Lung (tissue), 11 donors: ENCODE measurements at regions not wholly inside any gene's neighbourhood (a gene's known extent, or its start where the extent isn't known, plus 50 kb on each side); places are given as distances from the start of the nearest gene placed in this dataset.

Source experiments
- ATAC-seq: fragments of 200-7000 bp; cut with Tn5 transposase; one replicate; pipeline ENCODE4 v1.9.1; 2020; ENCODE audit warnings: moderate number of reproducible peaks; ENCODE audit not compliant: insufficient read depth, low FRiP score
- DNase-seq, 3 donors: peaks; one replicate each; pipeline ENCODE4 v3.0.0-alpha.2; 2013 to 2017
- H3K27ac ChIP-seq, 2 donors: one replicate each; pipeline ENCODE4 v1.5.1; 2013; ENCODE audit warnings: mild to moderate bottlenecking in 2 of 2, moderate library complexity in 2 of 2, control low read depth in 1 of 2, inconsistent platforms in 1 of 2, low read depth in 1 of 2, low read length in 1 of 2
- H3K27me3 ChIP-seq, 3 donors: one replicate each; pipeline ENCODE4 v1.5.1; 2013; ENCODE audit warnings: low read length in 2 of 3; ENCODE audit not compliant: control insufficient read depth in 3 of 3, insufficient read depth in 3 of 3
- H3K36me3 ChIP-seq, 4 donors: one replicate each; pipeline ENCODE4 v1.5.1; 2013; ENCODE audit warnings: low read length in 4 of 4, mild to moderate bottlenecking in 1 of 4, moderate library complexity in 1 of 4; ENCODE audit not compliant: control insufficient read depth in 4 of 4, insufficient read depth in 4 of 4
- H3K4me1 ChIP-seq, 5 donors: one replicate each; pipeline ENCODE4 v1.5.1; 2013; ENCODE audit warnings: low read length in 5 of 5, mild to moderate bottlenecking in 2 of 5, moderate library complexity in 1 of 5; ENCODE audit not compliant: control insufficient read depth in 5 of 5, insufficient read depth in 5 of 5
- H3K4me3 ChIP-seq: one replicate; pipeline ENCODE4 v1.5.1; 2013; ENCODE audit warnings: mild to moderate bottlenecking, control low read depth, moderate library complexity
- H3K9ac ChIP-seq, 2 donors: one replicate each; pipeline ENCODE4 v1.5.1; 2013; ENCODE audit warnings: low read length in 2 of 2, control low read depth in 1 of 2; ENCODE audit not compliant: insufficient read depth in 1 of 2
- H3K9me3 ChIP-seq, 4 donors: one replicate each; pipeline ENCODE4 v1.5.1; 2013; ENCODE audit warnings: low read length in 3 of 4, mild to moderate bottlenecking in 1 of 4, moderate library complexity in 1 of 4; ENCODE audit not compliant: control insufficient read depth in 4 of 4, insufficient read depth in 3 of 4
- CTCF ChIP-seq: IDR thresholded peaks from 2 replicates; pipeline ENCODE4 v1.5.1; 2012; ENCODE audit warnings: mild to moderate bottlenecking; ENCODE audit errors: control extremely low read depth, extremely low read depth
- WGBS, 2 donors: extraction: QIAGEN DNeasy Blood & Tissue Kit; methylation state at CpG; one replicate each; pipeline ENCODE4 v1.1.7; 2013; 5-methylcytosine and 5-hydroxymethylcytosine counted together
- donor health status: control.
- donor health status: control.
- donor health status: Bipolar disorder and iron deficiency.
- donor health status: healthy.
- donor health status: DM: yes; HTN: yes; CAD: no.

GRCh38 chr2:2892892-2893291, 484.7 kb downstream of the EIPR1 start:
- Histone ChIP-seq H3K27ac (no peak overlapping the region), H3K4me3 (no peak overlapping the region), H3K9ac (no peak overlapping the region), H3K9me3 (no peaks in the 10 kb centered on the region), H3K4me1 (no peaks in the 10 kb centered on the region), H3K27me3 (no peaks in the 10 kb centered on the region), H3K36me3 (no peaks in the 10 kb centered on the region)
- no peak for DNase-seq
- 92 to 94% methylated on average over 7 of the region's 7 CpGs for WGBS, 2 donors
- no peak for ATAC-seq
- TF ChIP-seq CTCF, result no peak

- TF ChIP-seq CTCF, result no peak
- no peak overlapping the region for H3K4me3 ChIP-seq
- no peak overlapping the region for H3K9ac ChIP-seq
- DNase-seq (no peak), ATAC-seq (no peak)
- H3K27ac ChIP-seq, result no peak overlapping the region
- H3K9me3 ChIP-seq, result no peaks in the 10 kb centered on the region
- H3K27me3 ChIP-seq, result peaks cover 0 to 2% (median 0%) of the 10 kb centered on the region in 3 donors
- no peaks in the 10 kb centered on the region for H3K36me3 ChIP-seq
- no peaks in the 10 kb centered on the region for H3K4me1 ChIP-seq
- 86 to 96% methylated on average over 10 of the region's 10 CpGs for WGBS, 2 donors
Observed at GRCh38 chr2:2892378-2892777, 485.2 kb downstream of the EIPR1 start.

- no peak for ATAC-seq
- DNase-seq, result no peak
Observed at GRCh38 chr2:2890901-2891300, 486.7 kb downstream of the EIPR1 start.

More at GRCh38 chr2:2890901-2891300, 486.7 kb downstream of the EIPR1 start:
- H3K36me3 ChIP-seq, result no peaks in the 10 kb centered on the region
- no peak overlapping the region for H3K4me3 ChIP-seq
- H3K9ac ChIP-seq, result no peak overlapping the region
- H3K9me3 ChIP-seq, result no peaks in the 10 kb centered on the region
- whole genome bisulfite sequencing, 2 donors, result 67 to 81% methylated on average over 6 of the region's 6 CpGs
- TF ChIP-seq CTCF, result no peak
- H3K27me3 ChIP-seq, result peaks cover 0 to 3% (median 0%) of the 10 kb centered on the region in 3 donors
- no peak overlapping the region for H3K27ac ChIP-seq
- no peaks in the 10 kb centered on the region for H3K4me1 ChIP-seq
